Choroid plexus epithelial cell (primary cell): ENCODE measurements at regions not wholly inside any gene's neighbourhood (a gene's known extent, or its start where the extent isn't known, plus 50 kb on each side); places are given as distances from the start of the nearest gene placed in this dataset.

Experiments
- DNase-seq: peaks from one replicate; pipeline ENCODE4 v3.0.0-alpha.2; 2010; ENCODE audit warnings: low read depth
- H3K4me3 ChIP-seq: 2 replicates; pipeline ENCODE4 v1.5.1; 2011; ENCODE audit warnings: low read depth, mild to moderate bottlenecking, control low read depth, low read length, moderate library complexity
- CTCF ChIP-seq: conservative IDR thresholded peaks from 2 replicates; pipeline ENCODE4 v1.5.1; 2011; ENCODE audit warnings: low read depth, mild to moderate bottlenecking, control low read depth, inconsistent platforms, low read length, moderate library complexity

GRCh38 chr9:135224921-135225541 lies 137.6 kb downstream of the OLFM1 start:
- no peak overlapping the region for H3K4me3 ChIP-seq
- DNase-seq = no peak
- TF ChIP-seq CTCF = no peak

- TF ChIP-seq CTCF = no peak
- no peak for DNase-seq
- no peak overlapping the region for H3K4me3 ChIP-seq
These were observed 138.3 kb downstream of the OLFM1 start for GRCh38 chr9:135225619-135226228.

GRCh38 chr9:135226369-135227050 lies 139.0 kb downstream of the OLFM1 start:
- no peak for DNase-seq
- H3K4me3 ChIP-seq = no peak overlapping the region
- no peak for TF ChIP-seq CTCF

GRCh38 chr9:135227641-135228251 lies 140.3 kb downstream of the OLFM1 start:
- DNase-seq = no peak
- no peak for TF ChIP-seq CTCF
- H3K4me3 ChIP-seq = no peak overlapping the region

GRCh38 chr9:135228345-135228982 lies 141.0 kb downstream of the OLFM1 start:
- no peak for TF ChIP-seq CTCF
- no peak overlapping the region for H3K4me3 ChIP-seq
- DNase-seq = no peak

- DNase-seq = no peak
- no peak for TF ChIP-seq CTCF
- no peak overlapping the region for H3K4me3 ChIP-seq
These were observed 141.6 kb downstream of the OLFM1 start for GRCh38 chr9:135228983-135229625.
